ENCODE measurements at regions not wholly inside any gene's neighbourhood (a gene's known extent, or its start where the extent isn't known, plus 50 kb on each side); places are given as distances from the start of the nearest gene placed in this dataset.
A peak's percentile ranks its signal among the peaks of the same experiment; 100 is the strongest.

DNA sequence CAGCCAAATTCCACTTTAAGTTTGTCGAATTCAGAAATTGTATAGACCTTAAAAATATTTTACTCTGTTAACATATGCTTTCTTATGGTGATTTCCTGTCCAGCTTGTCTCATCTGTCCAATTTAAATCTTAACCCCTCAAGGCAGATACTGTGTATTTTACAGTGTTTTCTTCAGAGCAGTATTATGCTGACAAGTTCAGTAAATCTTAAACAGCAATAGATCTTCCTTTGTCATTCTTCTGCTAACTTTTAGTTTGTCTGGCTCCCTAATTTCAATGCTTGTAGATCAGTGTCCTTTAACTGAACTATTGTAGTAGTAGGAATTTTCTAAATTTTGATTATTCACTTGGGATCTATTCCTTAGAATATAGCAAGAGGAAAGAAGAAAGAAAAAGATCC is 52.8 kb upstream of the MEIS1 start:
- DNase-seq, result no peak

DNA sequence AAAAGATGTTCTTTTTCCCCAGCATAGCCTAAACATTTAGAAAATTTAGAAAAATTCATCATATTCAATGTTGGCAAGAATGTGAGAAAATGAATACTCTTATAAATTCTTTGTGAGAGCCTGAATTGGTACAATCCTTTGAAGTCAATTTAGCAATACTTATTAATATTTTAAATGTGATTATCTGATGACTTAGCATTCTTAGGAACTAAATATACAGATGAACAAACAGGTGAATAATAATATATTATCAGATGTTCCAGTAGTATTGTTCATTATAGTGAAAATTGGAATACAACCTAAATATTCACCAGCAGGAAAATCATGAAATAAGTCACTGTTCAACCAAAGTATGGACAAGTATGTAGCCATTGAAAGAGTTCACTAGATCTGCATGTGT is 55.5 kb upstream of the MEIS1 start:
- no peak for DNase-seq

DNA sequence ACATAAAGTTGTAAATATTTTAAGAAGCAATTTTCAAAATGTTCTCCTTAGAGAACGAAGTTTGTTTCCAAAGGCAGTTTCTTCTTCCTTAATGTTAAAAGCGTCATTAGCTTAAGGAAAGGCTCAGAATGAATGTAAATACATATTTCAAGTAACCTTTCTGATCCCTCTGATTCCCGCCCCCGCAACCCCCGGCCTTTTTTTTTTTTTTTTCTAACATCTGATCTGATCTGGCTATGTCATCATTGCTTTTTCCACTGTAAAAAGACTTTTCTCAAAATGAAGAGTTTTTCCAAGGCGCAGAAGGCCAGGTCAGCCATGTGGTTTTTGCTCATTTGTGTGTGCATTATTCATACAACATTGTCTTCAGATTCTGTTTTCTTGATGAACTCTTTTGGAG is 57.1 kb upstream of the MEIS1 start:
- no peak for DNase-seq

DNA sequence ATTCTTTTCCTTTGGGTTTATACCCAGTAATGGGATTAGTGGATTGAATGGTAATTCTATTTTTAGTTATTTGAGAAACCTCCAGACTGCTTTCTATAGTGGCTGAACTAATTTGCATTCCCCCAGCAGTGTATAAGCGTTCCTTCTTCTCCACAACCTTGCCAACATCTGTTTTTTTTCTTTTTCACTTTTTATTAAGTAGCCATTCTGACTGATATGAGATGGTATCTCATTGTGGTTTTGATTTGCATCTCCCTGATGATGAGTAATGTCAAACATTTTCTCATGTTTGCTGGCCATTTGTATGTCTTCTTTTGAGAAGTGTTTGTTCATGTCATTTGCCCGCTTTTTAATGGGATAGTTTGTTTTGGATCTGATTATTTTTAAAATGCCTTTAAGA is 64.1 kb upstream of the MEIS1 start:
- peak; percentile 4 for DNase-seq

DNA sequence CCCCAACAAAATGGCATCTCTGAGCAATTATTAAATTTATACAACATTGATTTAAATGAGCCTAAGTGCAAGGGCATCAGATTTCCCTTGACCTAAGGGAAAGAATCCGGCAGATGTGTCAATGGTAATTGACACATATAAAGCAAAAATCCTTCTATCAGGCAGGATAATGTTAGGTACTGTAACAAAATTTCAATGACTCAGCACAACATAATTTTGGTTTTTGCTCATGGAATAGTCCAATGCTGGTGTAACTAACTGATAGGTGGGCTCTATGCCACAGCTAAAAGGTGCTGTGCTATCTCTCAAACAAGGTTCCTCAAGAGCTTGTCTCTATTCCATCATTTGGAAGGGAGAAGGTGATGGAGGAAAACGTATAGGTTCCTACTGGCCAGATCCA is 68.3 kb upstream of the MEIS1 start:
- no peak for DNase-seq

DNA sequence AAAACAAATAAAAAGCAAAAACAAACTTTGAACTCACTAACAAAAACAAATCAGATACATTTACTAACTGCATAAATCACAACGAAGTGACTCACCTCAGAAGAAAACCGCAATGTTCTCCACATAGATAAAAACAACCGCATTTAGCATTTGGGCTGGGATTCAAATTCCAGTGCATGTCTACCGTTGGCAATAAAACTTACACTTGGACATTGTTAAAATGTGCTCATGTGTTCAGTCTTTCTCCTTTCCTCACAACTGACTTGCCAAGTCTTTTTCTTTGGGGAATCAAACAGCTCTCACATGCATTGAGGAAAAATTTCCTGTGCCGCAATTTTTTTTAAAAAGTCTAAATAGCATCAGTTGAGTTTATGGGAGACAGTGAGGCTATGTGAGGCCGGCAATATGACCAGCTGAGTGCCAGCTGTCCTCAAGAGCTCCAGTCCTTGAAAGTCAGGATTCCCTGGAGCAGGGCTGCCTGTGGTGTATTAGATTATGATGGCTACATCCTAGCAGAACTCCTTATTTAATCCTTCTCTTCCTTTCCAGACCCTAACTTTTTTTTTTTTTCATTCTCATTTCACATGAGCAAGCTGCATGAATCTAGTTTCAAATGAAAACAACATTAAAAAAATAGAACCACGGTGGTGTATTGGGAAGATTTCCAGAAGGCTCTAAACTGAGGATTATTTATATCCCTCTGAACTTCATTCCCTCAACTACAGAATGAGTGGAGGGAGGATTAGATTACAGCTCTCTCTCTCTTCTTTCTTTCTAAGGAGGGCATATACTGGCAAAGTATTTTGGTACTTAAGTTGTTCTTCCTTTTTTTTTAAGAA is 70.2 kb upstream of the MEIS1 start:
- DNase-seq, result peak; percentile 78

DNA sequence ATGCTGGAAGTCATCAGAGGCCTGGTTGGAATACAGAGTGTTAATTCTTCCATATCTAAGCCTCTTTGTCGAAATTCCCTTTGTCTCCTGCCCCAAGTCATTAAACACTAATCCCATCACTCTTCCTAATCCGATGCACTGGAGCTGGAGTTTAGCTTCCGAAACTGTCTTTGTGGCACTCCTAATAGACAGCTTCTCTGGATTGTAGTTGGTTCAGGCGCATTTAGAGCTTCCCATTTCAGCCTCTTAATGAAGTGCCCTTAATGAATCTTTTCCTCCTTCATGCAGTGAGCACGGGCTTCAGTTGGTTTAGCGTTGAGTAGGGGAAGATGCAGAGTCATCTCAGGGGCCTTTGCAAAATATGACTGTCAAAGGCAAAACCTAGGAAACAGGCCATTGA is 72.2 kb upstream of the MEIS1 start:
- no peak for DNase-seq

DNA sequence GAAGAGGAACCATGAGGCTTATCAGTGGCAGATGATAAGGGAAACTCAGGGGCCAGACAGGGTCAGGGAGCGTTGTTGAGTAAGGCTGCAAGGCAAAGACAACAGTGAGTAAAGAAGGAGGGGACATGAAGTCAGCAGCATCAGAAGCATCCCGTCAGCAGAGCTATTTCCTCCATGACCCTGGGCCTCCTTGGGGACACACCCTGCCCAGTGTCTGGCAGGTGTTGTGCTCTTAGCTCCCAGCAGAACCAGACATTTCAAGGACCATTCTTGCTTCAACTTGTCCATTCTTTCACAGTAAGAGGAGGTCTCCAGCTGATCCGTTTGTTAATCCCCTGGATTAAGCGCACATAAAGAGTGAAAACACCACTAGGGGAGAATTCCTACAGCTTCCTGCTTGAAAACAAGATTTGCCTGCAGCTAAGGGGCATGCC is 88.7 kb upstream of the MEIS1 start:
- DNase-seq, result no peak

DNA sequence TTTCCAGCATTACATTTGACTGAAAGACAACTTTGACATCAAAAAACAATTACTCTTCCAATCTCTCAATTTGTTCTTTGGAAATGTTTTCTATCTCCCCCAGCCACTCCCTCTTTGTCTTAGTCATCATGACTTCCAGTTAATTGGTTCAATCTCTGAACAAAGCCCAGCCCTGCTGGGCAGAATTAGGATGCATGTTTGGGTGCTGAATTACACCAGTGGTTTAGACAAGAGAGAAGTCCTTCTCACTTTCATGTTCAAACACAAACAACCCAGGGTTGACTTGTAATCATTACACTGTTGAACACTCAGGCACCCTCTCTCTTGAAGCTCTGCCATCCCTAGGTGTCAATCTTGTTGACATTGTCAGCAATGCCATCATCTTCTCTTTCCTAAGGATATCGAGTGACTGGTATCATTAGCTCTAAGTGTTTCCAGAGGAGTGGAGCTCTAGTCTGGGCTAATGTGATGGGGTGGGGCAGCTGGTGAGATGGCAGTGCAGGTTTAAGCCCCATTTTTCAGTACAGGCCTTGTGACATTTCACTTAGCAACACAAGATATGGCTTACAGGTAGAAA is 90.8 kb upstream of the MEIS1 start:
- DNase-seq, result no peak

DNA sequence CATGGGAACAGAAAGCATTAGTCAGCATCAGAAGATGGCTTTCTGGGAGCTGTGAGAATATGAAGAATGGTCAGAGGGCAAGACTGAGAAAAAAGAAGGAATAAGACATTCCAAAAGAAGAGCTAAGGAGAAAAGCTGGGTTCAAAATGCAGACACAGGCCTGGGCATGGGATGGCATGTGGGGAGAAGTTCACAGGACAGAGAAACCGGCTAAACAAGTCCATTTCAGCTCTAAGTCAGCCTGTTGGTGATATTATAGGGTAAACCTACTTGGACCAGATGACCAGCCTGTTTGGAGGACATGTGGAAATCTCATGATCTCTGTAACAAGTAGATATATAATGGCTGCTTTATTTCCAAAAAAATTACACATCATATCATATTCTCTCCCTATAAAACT is 91.7 kb upstream of the MEIS1 start:
- no peak for DNase-seq

DNA sequence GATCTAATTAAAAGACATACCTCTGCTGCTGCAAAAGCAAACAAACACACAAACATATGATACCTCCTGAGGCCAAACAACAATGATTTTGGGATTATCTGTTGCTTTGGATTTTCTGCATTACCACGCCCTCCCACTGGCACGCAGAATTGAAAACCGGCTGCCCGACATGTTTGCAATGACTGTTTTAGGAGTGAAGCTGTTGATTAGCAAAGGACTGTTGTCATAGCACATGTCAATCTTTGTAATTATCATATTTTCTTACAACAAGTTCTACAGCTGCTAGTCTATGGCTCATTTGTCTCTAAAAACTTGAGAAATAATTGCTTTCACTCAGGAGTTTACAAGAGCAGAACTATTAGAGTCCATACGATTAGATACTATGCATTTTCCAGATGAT is 94.4 kb upstream of the MEIS1 start:
- DNase-seq, result no peak

DNA sequence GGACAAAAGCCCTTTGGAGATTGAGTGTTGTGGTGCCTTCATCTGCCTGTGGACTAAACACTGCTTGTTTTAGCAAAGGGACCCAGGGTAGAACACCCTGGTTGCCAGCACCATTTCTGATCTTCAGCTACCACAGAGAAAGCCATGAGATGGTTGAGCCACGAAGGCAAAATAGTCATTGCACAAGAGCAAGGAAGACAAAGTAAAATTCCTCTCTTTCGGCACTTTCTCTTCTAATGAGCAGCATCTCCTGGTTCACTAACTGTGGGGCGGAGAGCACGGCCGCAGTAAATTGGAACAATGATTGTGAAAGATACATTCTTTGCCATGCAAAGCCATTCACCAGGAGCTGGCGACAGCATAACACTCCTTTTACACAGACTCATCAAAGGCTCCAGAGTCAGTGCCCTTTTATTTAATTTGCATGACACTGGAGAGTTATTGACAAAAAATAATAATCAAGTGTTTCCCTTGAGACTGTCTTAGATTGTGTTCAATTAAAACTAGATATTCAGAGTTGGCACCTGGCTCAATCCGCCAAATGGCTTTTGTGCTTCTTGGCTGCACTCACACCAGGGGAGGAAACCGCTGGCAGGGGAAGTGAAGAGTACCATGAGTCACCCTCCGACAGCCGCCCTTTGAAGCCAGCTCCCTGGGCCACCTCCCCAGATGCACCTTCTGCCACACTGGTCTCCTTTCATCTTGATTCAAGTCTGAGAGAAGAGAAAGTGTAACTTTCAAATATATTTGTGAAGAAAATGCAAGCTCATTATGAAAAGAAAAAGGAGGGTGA is 100.5 kb upstream of the MEIS1 start:
- DNase-seq, result peak; percentile 1

DNA sequence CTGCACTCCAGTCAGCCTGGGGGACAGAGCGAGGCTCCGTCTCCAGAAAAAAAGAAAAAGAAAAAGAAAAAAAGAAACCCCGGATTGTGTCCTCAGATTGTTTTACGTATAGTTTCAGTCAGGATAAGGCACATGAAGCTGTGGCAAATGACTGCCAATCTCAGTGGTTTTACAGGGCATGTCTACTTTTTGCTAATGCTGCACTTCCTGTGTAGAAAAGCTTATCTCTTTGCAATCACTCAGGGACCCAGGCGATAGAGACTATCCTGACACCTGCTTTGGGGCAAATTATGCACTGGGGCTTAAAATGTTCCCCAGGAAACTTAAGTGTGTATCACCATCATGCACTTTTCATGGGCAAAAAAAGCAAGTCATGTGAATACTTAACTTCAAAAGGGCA is 103.7 kb upstream of the MEIS1 start:
- no peak for DNase-seq

DNA sequence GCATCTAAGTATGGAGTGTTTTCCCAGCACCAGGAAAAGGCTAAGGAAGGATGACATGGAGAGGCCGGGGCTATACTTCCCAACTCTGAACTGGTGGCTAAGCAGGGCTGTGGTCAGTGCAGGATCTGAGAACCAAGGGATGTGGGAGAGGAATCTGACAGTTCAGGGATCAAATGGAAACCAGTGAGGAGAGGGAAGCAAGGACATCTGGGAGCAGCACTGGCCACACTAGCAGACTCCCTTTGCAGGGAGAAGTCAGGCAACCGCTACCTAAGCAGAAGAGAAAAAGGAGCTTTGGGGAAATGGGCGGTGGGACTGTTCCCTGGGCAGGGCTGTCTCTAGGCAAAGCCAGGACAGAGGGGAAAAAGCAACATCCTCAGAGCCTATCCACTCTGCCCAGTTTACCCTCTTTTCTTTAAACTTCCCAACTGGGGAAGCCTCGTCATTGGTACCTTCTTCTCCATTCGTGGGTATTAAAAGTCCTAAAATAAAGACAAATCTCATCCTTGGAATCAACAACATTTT is 105.8 kb upstream of the MEIS1 start:
- no peak for DNase-seq

DNA sequence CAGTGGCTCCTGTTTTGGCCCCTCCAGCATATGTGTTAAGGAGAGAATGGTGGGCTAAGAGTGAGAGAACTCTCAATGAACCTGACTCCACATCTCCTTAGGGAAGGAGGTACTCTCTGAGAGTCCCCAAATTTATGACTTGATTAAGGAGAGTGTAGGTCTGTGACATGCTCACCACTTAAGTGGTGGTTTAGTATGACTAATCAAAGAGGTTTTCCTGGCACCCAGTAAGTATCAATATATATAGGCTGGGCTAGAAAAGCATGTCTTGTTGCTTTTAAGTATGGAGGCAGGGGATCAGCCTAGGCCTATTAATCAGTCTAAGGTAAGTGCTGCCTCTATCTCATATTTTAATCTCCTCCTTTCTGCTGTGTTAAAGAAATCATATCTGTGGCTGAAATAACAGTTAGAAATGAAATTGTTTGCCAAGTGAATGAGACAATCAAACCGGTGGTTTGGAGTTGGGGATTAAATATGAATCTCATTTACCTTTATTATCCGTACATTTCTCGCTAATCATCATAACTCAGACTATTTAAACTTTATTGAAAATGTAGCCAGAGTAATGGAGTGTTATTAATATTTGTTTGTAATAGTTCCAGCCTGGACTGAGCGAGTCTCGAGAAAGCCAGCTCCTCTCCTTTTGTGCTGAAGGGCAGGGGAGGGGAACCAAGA is 107.7 kb upstream of the MEIS1 start:
- no peak for DNase-seq

DNA sequence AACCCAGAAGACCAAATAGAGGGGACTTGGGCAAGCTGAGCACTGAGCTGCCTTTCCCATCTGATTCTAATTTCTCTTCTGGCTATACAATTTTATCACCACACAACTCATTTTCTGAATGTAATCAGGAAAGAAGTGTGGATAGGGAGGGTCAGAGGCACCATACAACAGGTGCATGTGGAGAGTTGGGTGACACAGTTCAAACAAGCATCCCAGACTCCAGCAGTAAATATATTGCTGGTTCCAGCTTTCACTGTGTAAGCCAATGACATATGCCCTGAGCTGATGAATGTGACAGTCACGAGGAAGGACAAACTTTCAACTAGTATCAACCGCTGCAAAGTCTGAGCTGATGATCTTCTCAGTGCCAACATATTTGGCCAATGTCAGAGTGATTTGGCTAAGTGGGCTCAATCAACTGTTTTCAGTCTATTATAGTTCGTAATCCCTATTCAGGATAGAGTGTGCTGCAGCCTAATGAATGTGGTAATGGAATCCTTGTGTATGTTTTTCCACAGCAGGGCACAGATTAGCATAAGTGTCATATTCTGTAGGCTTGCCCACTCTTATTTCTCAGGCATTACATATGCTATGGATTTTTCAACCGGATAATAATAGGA is 109.9 kb upstream of the MEIS1 start:
- DNase-seq, result no peak

DNA sequence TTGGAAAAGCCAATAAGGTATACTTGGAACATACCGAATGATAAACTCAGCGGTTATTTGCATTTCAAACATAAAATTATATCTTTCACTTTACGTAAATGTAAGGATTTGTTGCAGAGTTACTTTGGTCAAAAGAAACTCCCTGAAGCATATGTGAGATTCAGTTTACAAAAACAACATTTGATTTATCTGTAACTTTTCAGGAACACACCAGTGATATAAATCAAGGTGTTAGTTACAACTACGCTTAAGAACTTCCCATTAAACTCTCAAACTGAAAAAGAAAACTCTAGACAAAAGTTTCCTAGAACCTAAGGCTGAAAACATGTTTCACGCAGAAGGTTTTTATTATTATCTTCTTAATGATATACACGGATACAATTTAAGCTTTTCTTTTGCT is 110.6 kb upstream of the MEIS1 start:
- no peak for DNase-seq

DNA sequence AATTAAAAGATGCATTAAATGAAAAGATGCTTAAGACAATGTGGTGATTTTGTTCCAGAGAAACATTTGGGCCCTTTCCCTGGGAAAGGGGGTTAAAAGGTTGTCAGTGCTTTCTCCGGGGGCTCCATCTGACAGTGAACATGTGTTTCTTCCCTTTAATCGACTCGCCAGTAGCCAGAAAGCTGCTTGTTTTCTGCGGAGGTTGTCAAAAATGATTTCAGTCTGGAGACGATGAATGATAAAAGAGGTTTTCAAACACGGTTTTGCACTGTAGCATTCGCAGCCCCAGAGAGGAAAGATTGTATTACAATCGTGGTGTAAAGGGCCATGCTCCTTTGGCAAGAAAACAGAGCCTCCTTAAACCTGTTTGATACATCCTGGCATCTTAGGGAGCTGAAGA is 111.5 kb upstream of the MEIS1 start:
- no peak for DNase-seq

DNA sequence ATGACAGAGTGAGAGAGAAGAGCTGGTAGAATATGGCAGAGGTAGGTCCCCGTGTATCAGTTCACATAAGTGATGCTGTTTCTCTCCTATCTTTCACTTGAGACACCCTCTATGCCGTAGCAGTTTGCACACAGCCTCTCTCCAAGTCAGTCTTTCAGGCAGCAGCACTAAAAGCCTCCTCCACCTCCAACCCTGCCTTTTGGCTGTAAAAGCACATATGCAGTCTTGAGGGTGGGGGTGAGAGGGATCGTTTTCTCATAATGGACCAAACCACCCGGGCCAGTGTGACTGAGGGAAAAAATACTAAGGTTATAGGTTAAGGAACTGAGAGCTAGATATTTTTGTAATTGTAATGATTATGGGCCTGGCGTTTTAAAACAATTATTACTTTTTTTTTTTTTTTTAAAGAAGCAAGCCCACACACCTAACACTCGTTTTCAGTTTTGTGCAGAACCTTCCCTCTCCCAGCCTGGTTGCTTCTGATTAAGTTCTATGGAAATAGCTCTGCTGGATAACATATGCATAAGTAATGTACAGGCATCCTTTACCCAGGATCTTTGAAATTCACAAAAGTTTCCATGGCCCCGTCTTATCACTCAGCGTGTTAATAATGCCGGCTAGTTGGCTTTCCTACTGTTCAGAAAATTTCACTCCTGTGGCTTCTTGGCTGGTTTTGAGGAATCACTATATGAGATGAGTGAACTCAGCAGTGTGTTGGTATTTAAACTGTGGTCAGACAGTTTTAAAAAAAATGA is 112.2 kb upstream of the MEIS1 start:
- DNase-seq, result no peak

DNA sequence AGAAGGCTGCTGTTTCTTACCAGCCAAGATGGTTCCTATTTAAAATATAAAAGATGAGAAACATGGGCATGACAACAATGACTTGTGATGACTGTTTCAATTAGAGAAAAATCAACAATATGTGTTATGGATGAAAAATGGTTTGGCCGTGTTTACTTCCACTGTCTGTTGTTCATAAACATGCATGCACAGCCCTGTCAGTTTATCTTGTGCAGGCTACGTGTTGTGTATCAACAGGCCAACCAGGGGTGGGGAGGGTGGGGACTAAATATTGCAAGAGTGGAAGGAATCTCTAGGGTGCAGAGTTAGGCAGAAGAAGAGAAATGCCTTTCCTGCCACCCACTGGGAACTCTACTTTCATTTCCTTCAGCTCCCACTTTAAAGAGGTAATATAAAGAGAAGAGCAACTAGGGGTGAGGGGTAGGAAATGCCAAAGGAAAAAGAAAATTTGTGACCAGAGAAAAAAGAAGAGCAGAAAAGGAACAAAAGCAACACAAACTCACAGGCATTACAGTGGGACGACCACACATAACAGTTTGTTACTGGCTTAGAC is 116.8 kb upstream of the MEIS1 start:
- no peak for DNase-seq

DNA sequence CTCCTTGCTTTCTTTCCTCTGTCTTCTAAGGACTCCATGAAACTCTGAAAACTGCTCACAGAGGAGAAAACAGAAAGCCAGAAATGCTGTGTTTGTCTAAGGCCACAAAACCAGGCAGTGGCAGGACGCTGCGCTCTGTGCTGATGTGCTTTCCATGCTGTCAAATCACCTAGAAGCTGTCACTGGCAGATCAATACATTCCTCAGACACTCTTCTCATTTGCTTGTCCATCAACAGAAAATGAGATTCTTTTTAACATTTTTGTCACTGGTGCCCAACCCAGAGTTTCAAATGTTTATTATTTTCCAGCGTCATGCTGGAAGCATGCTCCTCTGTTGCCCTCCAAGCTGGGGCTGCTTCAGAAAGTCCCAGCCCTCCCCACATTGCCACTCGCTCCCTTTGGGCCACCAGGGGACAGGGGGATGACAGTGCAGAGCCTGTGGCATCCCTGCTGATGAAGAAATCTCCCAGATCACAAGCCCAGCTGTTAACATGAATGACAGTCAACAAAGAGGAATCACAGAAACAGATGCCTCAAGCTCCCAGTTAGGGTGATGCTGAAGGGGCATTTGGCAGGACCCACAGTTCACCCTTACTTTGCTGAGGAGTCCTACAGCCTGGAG is 117.5 kb upstream of the MEIS1 start:
- no peak for DNase-seq
